Stimulated activated CD4-positive, alpha-beta T cell treated with anti-CD3 and anti-CD28 coated beads, Interleukin-2, amount 100 ng/mL, for 4 hours (primary cell): ENCODE measurements at regions not wholly inside any gene's neighbourhood (a gene's known extent, or its start where the extent isn't known, plus 50 kb on each side); places are given as distances from the start of the nearest gene placed in this dataset.

Experiments
- DNase-seq: peaks from one replicate; pipeline ENCODE4 v3.0.0-alpha.2; 2020; ENCODE audit warnings: low read depth

- no peak for DNase-seq
These were observed 674.1 kb downstream of the SUCLG1 start for GRCh38 chr2:83784947-83785346.

GRCh38 chr2:83784315-83784714 lies 674.8 kb downstream of the SUCLG1 start:
- no peak for DNase-seq

GRCh38 chr2:83782122-83782521 lies 677.0 kb downstream of the SUCLG1 start:
- DNase-seq: no peak

- no peak for DNase-seq
These were observed 694.6 kb downstream of the SUCLG1 start for GRCh38 chr2:83764447-83765005.

- DNase-seq: no peak
These were observed 701.8 kb downstream of the SUCLG1 start for GRCh38 chr2:83757329-83757728.

- no peak for DNase-seq
These were observed 702.9 kb downstream of the SUCLG1 start for GRCh38 chr2:83756219-83756618.

- DNase-seq: no peak
These were observed 711.9 kb downstream of the SUCLG1 start for GRCh38 chr2:83747141-83747540.

GRCh38 chr2:83744855-83745254 lies 714.2 kb downstream of the SUCLG1 start:
- DNase-seq: no peak

GRCh38 chr2:83742117-83742782 lies 716.8 kb downstream of the SUCLG1 start:
- no peak for DNase-seq

GRCh38 chr2:83730223-83730622 lies 728.9 kb downstream of the SUCLG1 start:
- DNase-seq: no peak

- no peak for DNase-seq
These were observed 733.3 kb downstream of the SUCLG1 start for GRCh38 chr2:83725735-83726134.

GRCh38 chr2:83705146-83705545 lies 753.9 kb downstream of the SUCLG1 start:
- DNase-seq: no peak

- DNase-seq: no peak
These were observed 755.5 kb downstream of the SUCLG1 start for GRCh38 chr2:83703598-83703997.

- DNase-seq: no peak
These were observed 762.2 kb downstream of the SUCLG1 start for GRCh38 chr2:83696838-83697237.

- DNase-seq: no peak
These were observed 763.5 kb downstream of the SUCLG1 start for GRCh38 chr2:83695530-83695929.

GRCh38 chr2:83695037-83695436 lies 764.0 kb downstream of the SUCLG1 start:
- DNase-seq: no peak

- no peak for DNase-seq
These were observed 769.7 kb downstream of the SUCLG1 start for GRCh38 chr2:83689402-83689801.

- no peak for DNase-seq
These were observed 772.2 kb downstream of the SUCLG1 start for GRCh38 chr2:83686863-83687262.

GRCh38 chr2:83674050-83674449 lies 785.0 kb downstream of the SUCLG1 start:
- no peak for DNase-seq

GRCh38 chr2:83665894-83666293 lies 793.2 kb downstream of the SUCLG1 start:
- DNase-seq: no peak

GRCh38 chr2:83665154-83665553 lies 793.9 kb downstream of the SUCLG1 start:
- DNase-seq: no peak

GRCh38 chr2:83661711-83662110 lies 797.4 kb downstream of the SUCLG1 start:
- no peak for DNase-seq

GRCh38 chr2:83654091-83654611 lies 804.9 kb downstream of the SUCLG1 start:
- no peak for DNase-seq

- no peak for DNase-seq
These were observed 808.2 kb downstream of the SUCLG1 start for GRCh38 chr2:83650898-83651297.
